ENCODE measurements at regions not wholly inside any gene's neighbourhood (a gene's known extent, or its start where the extent isn't known, plus 50 kb on each side); places are given as distances from the start of the nearest gene placed in this dataset.

- no peak overlapping the region for H3K4me3 ChIP-seq (ENCODE audit: insufficient read depth in 1 of 2, low read depth in 1 of 2, low read length in 2 of 2)
- no peak overlapping the region for H2BK5ac ChIP-seq (ENCODE audit: low read depth, low read length, poor library complexity, severe bottlenecking)
Measured at GRCh38 chr7:18189500-18190126, 162.0 kb upstream of the PRPS1L1 start.

DNA sequence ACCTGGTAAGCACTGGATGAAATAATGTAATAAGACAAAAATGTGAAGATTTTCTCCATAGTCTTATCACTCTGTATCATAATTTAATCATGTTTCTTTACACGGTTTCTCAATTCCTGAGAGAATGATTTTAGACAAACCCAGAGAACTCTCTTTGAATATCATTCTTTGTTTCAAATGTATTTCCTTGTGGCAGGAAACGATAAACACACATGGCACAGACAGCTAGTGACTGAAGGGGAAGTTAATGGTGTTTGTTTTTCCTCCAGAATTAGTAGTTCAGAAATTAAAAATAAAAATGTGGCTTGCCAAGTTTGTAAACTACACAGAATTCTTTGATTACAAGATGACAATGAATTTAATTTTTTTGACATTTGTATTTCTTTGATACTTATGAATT lies 163.7 kb upstream of the PRPS1L1 start:
- Histone ChIP-seq H4K8ac (ENCODE audit: low read length) (no peak overlapping the region), H2BK12ac (ENCODE audit: low read length in 2 of 2) (no peak overlapping the region), H2BK120ac (ENCODE audit: low read depth, low read length) (no peak overlapping the region), H3K27me3 (ENCODE audit: control insufficient read depth in 1 of 2, insufficient read depth in 1 of 2, low read length in 2 of 2) (no peaks in the 10 kb centered on the region), H3K23ac (ENCODE audit: low read length in 2 of 2) (no peak overlapping the region), H4K91ac (ENCODE audit: low read length) (no peak overlapping the region), H3K9ac (ENCODE audit: low read length) (no peak overlapping the region), H3K79me1 (replicated peaks; ENCODE audit: low read length, poor library complexity, severe bottlenecking) (no peaks in the 10 kb centered on the region), H3K18ac (ENCODE audit: low read depth in 1 of 2, low read length in 2 of 2) (no peak overlapping the region), H2BK5ac (ENCODE audit: low read depth, low read length, poor library complexity, severe bottlenecking) (no peak overlapping the region), H3K27ac (ENCODE audit: low read length, poor library complexity, severe bottlenecking) (no peak overlapping the region), H3K9me3 (ENCODE audit: control insufficient read depth, low read length) (no peaks in the 10 kb centered on the region), H2BK15ac (ENCODE audit: low read depth, poor library complexity, severe bottlenecking) (no peak overlapping the region), H3K4me3 (ENCODE audit: insufficient read depth in 1 of 2, low read depth in 1 of 2, low read length in 2 of 2) (no peak overlapping the region), H2AK5ac (ENCODE audit: low read length, severe bottlenecking) (no peak overlapping the region), H3K4ac (ENCODE audit: low read depth in 1 of 2, low read length in 2 of 2) (no peak overlapping the region), H3K4me1 (ENCODE audit: control insufficient read depth, insufficient read depth, low read depth, low read length) (no peaks in the 10 kb centered on the region), H2AFZ (ENCODE audit: low read depth, low read length) (no peak overlapping the region), H3K14ac (ENCODE audit: low read length in 2 of 2) (no peak overlapping the region), H3K36me3 (ENCODE audit: control insufficient read depth in 1 of 2, insufficient read depth in 2 of 2, low read depth in 1 of 2, low read length in 2 of 2) (no peaks in the 10 kb centered on the region), H3K4me2 (ENCODE audit: low read length, poor library complexity, severe bottlenecking) (no peak overlapping the region)
- WGBS, result 75% methylated on average over 2 of the region's 2 CpGs
- DNase-seq, result no peak

More at GRCh38 chr7:18189500-18190126, 162.0 kb upstream of the PRPS1L1 start:
- Histone ChIP-seq H2AFZ (ENCODE audit: low read depth, low read length) (no peak overlapping the region), H3K27ac (ENCODE audit: low read length, poor library complexity, severe bottlenecking) (no peak overlapping the region), H2BK120ac (ENCODE audit: low read depth, low read length) (no peak overlapping the region), H3K9ac (ENCODE audit: low read length) (no peak overlapping the region), H3K4me2 (ENCODE audit: low read length, poor library complexity, severe bottlenecking) (no peak overlapping the region), H3K14ac (ENCODE audit: low read length in 2 of 2) (no peak overlapping the region), H3K4me1 (ENCODE audit: control insufficient read depth, insufficient read depth, low read depth, low read length) (no peaks in the 10 kb centered on the region), H3K9me3 (ENCODE audit: control insufficient read depth, low read length) (no peaks in the 10 kb centered on the region), H2AK5ac (ENCODE audit: low read length, severe bottlenecking) (no peak overlapping the region), H3K27me3 (ENCODE audit: control insufficient read depth in 1 of 2, insufficient read depth in 1 of 2, low read length in 2 of 2) (no peaks in the 10 kb centered on the region), H4K91ac (ENCODE audit: low read length) (no peak overlapping the region), H2BK15ac (ENCODE audit: low read depth, poor library complexity, severe bottlenecking) (no peak overlapping the region), H3K18ac (ENCODE audit: low read depth in 1 of 2, low read length in 2 of 2) (no peak overlapping the region), H3K23ac (ENCODE audit: low read length in 2 of 2) (no peak overlapping the region), H3K79me1 (replicated peaks; ENCODE audit: low read length, poor library complexity, severe bottlenecking) (no peaks in the 10 kb centered on the region), H3K4ac (ENCODE audit: low read depth in 1 of 2, low read length in 2 of 2) (no peak overlapping the region), H4K8ac (ENCODE audit: low read length) (no peak overlapping the region), H2BK12ac (ENCODE audit: low read length in 2 of 2) (no peak overlapping the region), H3K36me3 (ENCODE audit: control insufficient read depth in 1 of 2, insufficient read depth in 2 of 2, low read depth in 1 of 2, low read length in 2 of 2) (no peaks in the 10 kb centered on the region)
- WGBS, result 75% methylated on average over 2 of the region's 5 CpGs
- DNase-seq, result no peak

DNA sequence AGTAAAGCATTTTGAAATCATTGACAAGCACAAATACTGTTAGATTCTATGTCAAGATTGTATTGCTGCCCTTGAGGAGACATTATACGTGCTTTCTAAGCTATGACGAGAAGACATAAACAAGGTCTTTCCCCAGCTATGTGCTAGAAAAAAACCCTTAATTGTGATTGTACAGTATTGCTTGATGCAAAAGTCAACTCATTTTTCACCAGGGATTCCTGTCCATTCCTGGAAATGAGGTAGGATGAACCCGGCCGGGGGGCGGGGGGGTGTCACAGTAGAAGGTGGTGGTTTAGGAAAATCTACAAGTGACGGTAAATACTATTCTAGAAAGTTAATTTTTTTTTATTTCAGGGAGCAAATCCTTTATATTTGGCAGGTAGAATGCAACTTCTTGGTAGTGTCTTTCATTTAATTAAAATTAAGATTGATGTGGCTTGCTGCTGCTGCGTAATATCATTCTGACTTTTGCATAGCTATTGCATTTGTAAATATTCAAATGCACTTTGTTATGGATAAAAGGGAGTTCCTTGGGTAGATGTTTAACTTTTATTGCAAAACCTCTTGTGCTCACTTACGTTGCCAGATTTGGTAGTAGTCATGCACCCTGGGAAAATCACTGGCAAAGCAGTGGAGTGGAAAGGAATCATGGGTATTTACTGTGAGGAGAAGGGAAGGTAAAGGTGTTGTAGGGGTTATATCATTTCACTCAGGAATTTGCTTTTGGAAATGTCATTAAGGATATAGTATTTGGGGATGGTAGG lies 164.4 kb upstream of the PRPS1L1 start:
- no peak overlapping the region for H2BK120ac ChIP-seq (ENCODE audit: low read depth, low read length)

GRCh38 chr7:18194616-18195015 lies 167.0 kb upstream of the PRPS1L1 start:
- no peak overlapping the region for H4K91ac ChIP-seq (ENCODE audit: low read length)
- H3K4me2 ChIP-seq (ENCODE audit: low read length, poor library complexity, severe bottlenecking), result no peak overlapping the region
- H2AK5ac ChIP-seq (ENCODE audit: low read length, severe bottlenecking), result no peak overlapping the region
- H3K4me1 ChIP-seq (ENCODE audit: control insufficient read depth, insufficient read depth, low read depth, low read length), result no peaks in the 10 kb centered on the region
- no peak overlapping the region for H4K8ac ChIP-seq (ENCODE audit: low read length)
- H3K23ac ChIP-seq (ENCODE audit: low read length in 2 of 2), result no peak overlapping the region
- H2BK15ac ChIP-seq (ENCODE audit: low read depth, poor library complexity, severe bottlenecking), result no peak overlapping the region
- no peak overlapping the region for H3K27ac ChIP-seq (ENCODE audit: low read length, poor library complexity, severe bottlenecking)
- H3K14ac ChIP-seq (ENCODE audit: low read length in 2 of 2), result no peak overlapping the region
- H2BK120ac ChIP-seq (ENCODE audit: low read depth, low read length), result no peak overlapping the region
- no peak overlapping the region for H2BK5ac ChIP-seq (ENCODE audit: low read depth, low read length, poor library complexity, severe bottlenecking)
- no peaks in the 10 kb centered on the region for H3K79me1 ChIP-seq (replicated peaks; ENCODE audit: low read length, poor library complexity, severe bottlenecking)
- no peak overlapping the region for H3K4me3 ChIP-seq (ENCODE audit: insufficient read depth in 1 of 2, low read depth in 1 of 2, low read length in 2 of 2)
- H2BK12ac ChIP-seq (ENCODE audit: low read length in 2 of 2), result no peak overlapping the region
- H3K27me3 ChIP-seq (ENCODE audit: control insufficient read depth in 1 of 2, insufficient read depth in 1 of 2, low read length in 2 of 2), result no peaks in the 10 kb centered on the region
- H2AFZ ChIP-seq (ENCODE audit: low read depth, low read length), result no peak overlapping the region
- no peak overlapping the region for H3K9ac ChIP-seq (ENCODE audit: low read length)
- H3K18ac ChIP-seq (ENCODE audit: low read depth in 1 of 2, low read length in 2 of 2), result no peak overlapping the region
- H3K36me3 ChIP-seq (ENCODE audit: control insufficient read depth in 1 of 2, insufficient read depth in 2 of 2, low read depth in 1 of 2, low read length in 2 of 2), result no peaks in the 10 kb centered on the region
- no peak for DNase-seq
- no peaks in the 10 kb centered on the region for H3K9me3 ChIP-seq (ENCODE audit: control insufficient read depth, low read length)
- no peak overlapping the region for H3K4ac ChIP-seq (ENCODE audit: low read depth in 1 of 2, low read length in 2 of 2)

More for the DNA sequence above, 164.4 kb upstream of the PRPS1L1 start:
- Histone ChIP-seq H4K8ac (ENCODE audit: low read length) (no peak overlapping the region), H3K27ac (ENCODE audit: low read length, poor library complexity, severe bottlenecking) (no peak overlapping the region), H3K14ac (ENCODE audit: low read length in 2 of 2) (no peak overlapping the region), H3K4ac (ENCODE audit: low read depth in 1 of 2, low read length in 2 of 2) (no peak overlapping the region), H2BK15ac (ENCODE audit: low read depth, poor library complexity, severe bottlenecking) (no peak overlapping the region), H3K4me1 (ENCODE audit: control insufficient read depth, insufficient read depth, low read depth, low read length) (no peaks in the 10 kb centered on the region), H3K4me2 (ENCODE audit: low read length, poor library complexity, severe bottlenecking) (no peak overlapping the region), H3K23ac (ENCODE audit: low read length in 2 of 2) (no peak overlapping the region), H3K79me1 (replicated peaks; ENCODE audit: low read length, poor library complexity, severe bottlenecking) (no peaks in the 10 kb centered on the region), H3K9ac (ENCODE audit: low read length) (no peak overlapping the region), H3K36me3 (ENCODE audit: control insufficient read depth in 1 of 2, insufficient read depth in 2 of 2, low read depth in 1 of 2, low read length in 2 of 2) (no peaks in the 10 kb centered on the region), H2BK5ac (ENCODE audit: low read depth, low read length, poor library complexity, severe bottlenecking) (no peak overlapping the region), H3K27me3 (ENCODE audit: control insufficient read depth in 1 of 2, insufficient read depth in 1 of 2, low read length in 2 of 2) (no peaks in the 10 kb centered on the region), H2BK12ac (ENCODE audit: low read length in 2 of 2) (no peak overlapping the region), H2AK5ac (ENCODE audit: low read length, severe bottlenecking) (no peak overlapping the region), H4K91ac (ENCODE audit: low read length) (no peak overlapping the region), H3K18ac (ENCODE audit: low read depth in 1 of 2, low read length in 2 of 2) (no peak overlapping the region), H3K9me3 (ENCODE audit: control insufficient read depth, low read length) (no peaks in the 10 kb centered on the region), H3K4me3 (ENCODE audit: insufficient read depth in 1 of 2, low read depth in 1 of 2, low read length in 2 of 2) (no peak overlapping the region), H2AFZ (ENCODE audit: low read depth, low read length) (no peak overlapping the region)
- WGBS, result 86% methylated on average over 8 of the region's 8 CpGs
- DNase-seq, result no peak
